ENCODE measurements at regions not wholly inside any gene's neighbourhood (a gene's known extent, or its start where the extent isn't known, plus 50 kb on each side); places are given as distances from the start of the nearest gene placed in this dataset.
"Not testable (repeated sequence)": the region's sequence is repeated elsewhere in the genome, so short reads cannot be mapped to it uniquely, and the experiment has no call there.

- TF ChIP-seq, protein P1, sequence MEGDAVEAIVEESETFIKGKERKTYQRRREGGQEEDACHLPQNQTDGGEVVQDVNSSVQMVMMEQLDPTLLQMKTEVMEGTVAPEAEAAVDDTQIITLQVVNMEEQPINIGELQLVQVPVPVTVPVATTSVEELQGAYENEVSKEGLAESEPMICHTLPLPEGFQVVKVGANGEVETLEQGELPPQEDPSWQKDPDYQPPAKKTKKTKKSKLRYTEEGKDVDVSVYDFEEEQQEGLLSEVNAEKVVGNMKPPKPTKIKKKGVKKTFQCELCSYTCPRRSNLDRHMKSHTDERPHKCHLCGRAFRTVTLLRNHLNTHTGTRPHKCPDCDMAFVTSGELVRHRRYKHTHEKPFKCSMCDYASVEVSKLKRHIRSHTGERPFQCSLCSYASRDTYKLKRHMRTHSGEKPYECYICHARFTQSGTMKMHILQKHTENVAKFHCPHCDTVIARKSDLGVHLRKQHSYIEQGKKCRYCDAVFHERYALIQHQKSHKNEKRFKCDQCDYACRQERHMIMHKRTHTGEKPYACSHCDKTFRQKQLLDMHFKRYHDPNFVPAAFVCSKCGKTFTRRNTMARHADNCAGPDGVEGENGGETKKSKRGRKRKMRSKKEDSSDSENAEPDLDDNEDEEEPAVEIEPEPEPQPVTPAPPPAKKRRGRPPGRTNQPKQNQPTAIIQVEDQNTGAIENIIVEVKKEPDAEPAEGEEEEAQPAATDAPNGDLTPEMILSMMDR (IDR thresholded peaks at IDR 0.05; ENCODE audit: insufficient read depth, low read length, poor library complexity, severe bottlenecking), result no peak
- Histone ChIP-seq H3K36me3 (ENCODE audit: control insufficient read depth, insufficient read depth, low read length) (no peaks in the 10 kb centered on the region), H3K27me3 (replicated peaks; ENCODE audit: control insufficient read depth, insufficient read depth, low read length) (no peaks in the 10 kb centered on the region), H3K4me3 (replicated peaks; ENCODE audit: low read depth, low read length) (no peak overlapping the region)
- no peak for DNase-seq (ENCODE audit: extremely low read depth, insufficient read length)
These were observed 674.0 kb upstream of the SOX9 start for GRCh38 chr17:71446645-71447437.

- no peaks in the 10 kb centered on the region for H3K36me3 ChIP-seq (ENCODE audit: control insufficient read depth, insufficient read depth, low read length)
- no peak overlapping the region for H3K4me3 ChIP-seq (replicated peaks; ENCODE audit: low read depth, low read length)
- TF ChIP-seq, protein P1 (IDR thresholded peaks at IDR 0.05; ENCODE audit: insufficient read depth, low read length, poor library complexity, severe bottlenecking), result no peak
- H3K27me3 ChIP-seq (replicated peaks; ENCODE audit: control insufficient read depth, insufficient read depth, low read length), result no peaks in the 10 kb centered on the region
- DNase-seq (ENCODE audit: extremely low read depth, insufficient read length), result no peak
These were observed 673.2 kb upstream of the SOX9 start for GRCh38 chr17:71447644-71448043.

DNA sequence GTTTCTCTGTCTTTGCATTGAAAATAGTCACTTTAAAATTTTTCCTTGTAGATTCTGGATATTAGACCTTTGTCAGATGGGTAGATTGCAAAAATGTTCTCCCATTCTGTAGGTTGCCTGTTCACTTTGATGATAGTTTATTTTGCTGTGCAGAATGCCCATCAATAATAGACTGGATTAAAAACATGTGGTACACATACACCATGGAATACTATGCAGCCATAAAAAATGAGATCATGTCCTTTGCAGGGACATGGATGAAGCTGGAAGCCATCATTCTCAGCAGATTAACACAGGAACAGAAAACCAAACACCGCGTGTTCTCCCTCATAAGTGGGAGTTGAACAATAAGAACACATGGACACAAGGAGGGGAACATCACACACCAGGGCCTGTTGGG is 670.2 kb upstream of the SOX9 start:
- not testable (repeated sequence) for H3K36me3 ChIP-seq (ENCODE audit: control insufficient read depth, insufficient read depth, low read length); H3K27me3 ChIP-seq (replicated peaks; ENCODE audit: control insufficient read depth, insufficient read depth, low read length); DNase-seq (ENCODE audit: extremely low read depth, insufficient read length); H3K4me3 ChIP-seq (replicated peaks; ENCODE audit: low read depth, low read length)

DNA sequence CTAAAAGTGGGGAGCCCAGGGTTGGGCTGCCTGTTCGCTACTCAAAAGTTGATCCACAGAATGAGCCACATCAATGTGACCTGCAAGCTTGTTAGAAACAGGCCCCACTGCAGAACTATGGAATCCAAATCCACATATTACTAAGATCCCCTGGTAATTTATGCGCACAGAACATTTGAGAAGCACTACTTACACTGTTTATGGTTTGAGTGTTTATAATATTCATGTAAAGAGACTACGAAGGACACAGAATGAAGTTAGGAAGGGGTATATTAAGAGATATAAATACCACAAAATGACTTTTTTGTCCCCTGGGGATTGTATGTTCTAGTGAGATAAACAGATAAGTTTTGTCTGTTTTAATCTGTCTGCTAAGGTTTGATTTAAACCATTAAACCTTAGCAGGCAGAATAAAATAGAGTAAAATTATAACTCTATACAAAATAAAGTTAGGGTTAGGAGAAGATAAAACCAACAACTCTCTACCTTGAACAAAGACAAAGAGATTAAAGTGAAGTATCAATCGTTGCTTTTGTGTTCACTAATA is 666.9 kb upstream of the SOX9 start:
- TF ChIP-seq, protein P1 (IDR thresholded peaks at IDR 0.05; ENCODE audit: insufficient read depth, low read length, poor library complexity, severe bottlenecking), result no peak
- Histone ChIP-seq H3K4me3 (replicated peaks; ENCODE audit: low read depth, low read length) (no peak overlapping the region), H3K27me3 (replicated peaks; ENCODE audit: control insufficient read depth, insufficient read depth, low read length) (no peaks in the 10 kb centered on the region), H3K36me3 (ENCODE audit: control insufficient read depth, insufficient read depth, low read length) (no peaks in the 10 kb centered on the region)
- no peak for DNase-seq (ENCODE audit: extremely low read depth, insufficient read length)

DNA sequence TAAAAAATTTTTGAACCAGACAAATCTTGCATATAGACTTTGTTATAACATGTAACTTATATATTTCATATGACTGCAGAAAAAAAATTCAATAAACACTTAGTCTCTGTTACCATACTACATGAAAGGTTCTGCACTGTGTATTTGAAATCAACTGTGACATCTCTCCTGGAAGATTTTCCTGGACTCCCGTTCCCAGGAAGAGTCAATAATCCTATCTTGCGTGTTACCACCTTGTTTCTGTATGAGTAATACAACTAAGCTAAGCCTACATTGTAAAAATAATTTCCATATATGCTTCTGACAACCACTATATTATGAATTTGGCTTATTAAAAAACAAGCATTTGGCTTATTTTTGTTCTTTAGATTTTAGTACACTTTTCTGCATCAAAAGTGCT is 665.6 kb upstream of the SOX9 start:
- no peaks in the 10 kb centered on the region for H3K27me3 ChIP-seq (replicated peaks; ENCODE audit: control insufficient read depth, insufficient read depth, low read length)
- TF ChIP-seq, protein P1 (IDR thresholded peaks at IDR 0.05; ENCODE audit: insufficient read depth, low read length, poor library complexity, severe bottlenecking), result no peak
- no peaks in the 10 kb centered on the region for H3K36me3 ChIP-seq (ENCODE audit: control insufficient read depth, insufficient read depth, low read length)
- DNase-seq (ENCODE audit: extremely low read depth, insufficient read length), result no peak
- H3K4me3 ChIP-seq (replicated peaks; ENCODE audit: low read depth, low read length), result no peak overlapping the region

- TF ChIP-seq, protein P1 (IDR thresholded peaks at IDR 0.05; ENCODE audit: insufficient read depth, low read length, poor library complexity, severe bottlenecking), result no peak
- Histone ChIP-seq H3K27me3 (replicated peaks; ENCODE audit: control insufficient read depth, insufficient read depth, low read length) (no peaks in the 10 kb centered on the region), H3K4me3 (replicated peaks; ENCODE audit: low read depth, low read length) (no peak overlapping the region), H3K36me3 (ENCODE audit: control insufficient read depth, insufficient read depth, low read length) (no peaks in the 10 kb centered on the region)
- DNase-seq (ENCODE audit: extremely low read depth, insufficient read length), result no peak
These were observed 662.5 kb upstream of the SOX9 start for GRCh38 chr17:71458322-71458721.

Data from GM06990 (cell line).